Transverse colon (tissue), 4 donors: ENCODE measurements at regions not wholly inside any gene's neighbourhood (a gene's known extent, or its start where the extent isn't known, plus 50 kb on each side); places are given as distances from the start of the nearest gene placed in this dataset.

Experiments
- DNase-seq: peaks from one replicate; pipeline ENCODE4 v3.0.0-alpha.2; 2019
- H3K27ac ChIP-seq, 4 donors: fragments of 200-600 bp; sonication (generic); 2 replicates each; pipeline ENCODE4 v1.5.1; 2016 to 2018; ENCODE audit warnings: inconsistent platforms in 4 of 4
- H3K27me3 ChIP-seq: fragments of 200-600 bp; sonication (generic); 2 replicates; pipeline ENCODE4 v1.5.1; 2017; ENCODE audit warnings: inconsistent platforms
- H3K36me3 ChIP-seq, 4 donors: fragments of 200-600 bp; sonication (generic); 2 replicates each; pipeline ENCODE4 v1.5.1; 2017 to 2019; ENCODE audit warnings: inconsistent platforms in 4 of 4
- H3K4me1 ChIP-seq, 4 donors: fragments of 200-600 bp; sonication (generic); 2 replicates each; pipeline ENCODE4 v1.5.1; 2017 to 2020; ENCODE audit warnings: inconsistent platforms in 4 of 4
- H3K4me3 ChIP-seq, 4 donors: fragments of 200-600 bp; sonication (generic); 1 replicate in 1 of 4; 2 replicates in 3 of 4; pipeline versions ENCODE4 v1.5.1 to v1.6.1; 2017 to 2019; ENCODE audit warnings: inconsistent platforms in 4 of 4
- H3K9me3 ChIP-seq, 2 donors: fragments of 200-600 bp; sonication (generic); 2 replicates each; pipeline ENCODE4 v1.5.1; 2017 to 2019; ENCODE audit warnings: inconsistent platforms in 2 of 2
- EP300 ChIP-seq: sonication (generic); formaldehyde crosslinking; IDR thresholded peaks from one replicate; pipeline ENCODE4 v1.6.1; 2017; ENCODE audit warnings: antibody characterized with exemption, low read depth
- POLR2A ChIP-seq: fragments of 450-650 bp; IDR thresholded peaks from one replicate; pipeline ENCODE4 v1.6.1; 2016; ENCODE audit warnings: antibody characterized with exemption, mild to moderate bottlenecking, moderate library complexity
- POLR2AphosphoS5 ChIP-seq, 3 donors: sonication (generic); formaldehyde crosslinking; IDR thresholded peaks; one replicate each; pipeline ENCODE4 v1.6.1; 2016; ENCODE audit warnings: antibody characterized with exemption in 3 of 3
- WGBS, 2 donors: methylation state at CpG; one replicate each; pipeline ENCODE4 v1.1.5; 2018; ENCODE audit warnings: low coverage in 1 of 2; 5-methylcytosine and 5-hydroxymethylcytosine counted together
- in situ Hi-C, 4 donors: fragments of 200-750 bp; cut with MboI; loops; one replicate each; pipeline versions ENCODE4 v1.15.0 to v1.15.1; 2017; ENCODE audit warnings: low sequenced_read_pairs in 3 of 4, low pct_ligation_motif_present in 1 of 4, low pct_unique_long_range_greater_than_20kb in 1 of 4
- intact Hi-C: fragments of 100-400 bp; cut with DNase I; formaldehyde crosslinking; loops from one replicate; pipeline ENCODE4 v1.15.1; 2023; ENCODE audit warnings: low total_unique reads
- TF ChIP-seq, protein P1 (sequence below), 5 experiments: fragments of 200-600 bp in 3 of 5; fragments of 450-650 bp in 2 of 5; sonication (generic) in 3 of 5; IDR thresholded peaks; 1 replicate in 2 of 5; 2 replicates in 3 of 5; pipeline ENCODE4 v1.5.1; 2016 to 2017; ENCODE audit warnings: antibody characterized with exemption in 5 of 5, inconsistent platforms in 3 of 5, mild to moderate bottlenecking in 2 of 5, moderate library complexity in 1 of 5

- Histone ChIP-seq H3K27me3 (no peaks in the 10 kb centered on the region), H3K4me1 (no peaks in the 10 kb centered on the region), H3K36me3 (no peaks in the 10 kb centered on the region), H3K9me3 (no peaks in the 10 kb centered on the region), H3K4me3 (no peak overlapping the region), H3K27ac (no peak overlapping the region)
- in situ Hi-C loops (no loop called here), intact Hi-C loops (no loop called here)
- 51 to 55% methylated on average over 4 to 5 of the region's 5 CpGs for WGBS, 2 donors
- TF ChIP-seq, protein P1, sequence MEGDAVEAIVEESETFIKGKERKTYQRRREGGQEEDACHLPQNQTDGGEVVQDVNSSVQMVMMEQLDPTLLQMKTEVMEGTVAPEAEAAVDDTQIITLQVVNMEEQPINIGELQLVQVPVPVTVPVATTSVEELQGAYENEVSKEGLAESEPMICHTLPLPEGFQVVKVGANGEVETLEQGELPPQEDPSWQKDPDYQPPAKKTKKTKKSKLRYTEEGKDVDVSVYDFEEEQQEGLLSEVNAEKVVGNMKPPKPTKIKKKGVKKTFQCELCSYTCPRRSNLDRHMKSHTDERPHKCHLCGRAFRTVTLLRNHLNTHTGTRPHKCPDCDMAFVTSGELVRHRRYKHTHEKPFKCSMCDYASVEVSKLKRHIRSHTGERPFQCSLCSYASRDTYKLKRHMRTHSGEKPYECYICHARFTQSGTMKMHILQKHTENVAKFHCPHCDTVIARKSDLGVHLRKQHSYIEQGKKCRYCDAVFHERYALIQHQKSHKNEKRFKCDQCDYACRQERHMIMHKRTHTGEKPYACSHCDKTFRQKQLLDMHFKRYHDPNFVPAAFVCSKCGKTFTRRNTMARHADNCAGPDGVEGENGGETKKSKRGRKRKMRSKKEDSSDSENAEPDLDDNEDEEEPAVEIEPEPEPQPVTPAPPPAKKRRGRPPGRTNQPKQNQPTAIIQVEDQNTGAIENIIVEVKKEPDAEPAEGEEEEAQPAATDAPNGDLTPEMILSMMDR (IDR thresholded peaks at IDR 0.05): no peak
- TF ChIP-seq EP300 (no peak), POLR2AphosphoS5 (IDR thresholded peaks at IDR 0.05) (no peak), POLR2A (no peak)
- no peak for DNase-seq
Observed at GRCh38 chr1:170247751-170248521, 102.2 kb downstream of the NTMT2 start.

- TF ChIP-seq POLR2AphosphoS5 (IDR thresholded peaks at IDR 0.05) (no peak), POLR2A (no peak), EP300 (no peak)
- TF ChIP-seq, protein P1 (IDR thresholded peaks at IDR 0.05): no peak
- H3K4me3 ChIP-seq: no peak overlapping the region
- no peak overlapping the region for H3K27ac ChIP-seq
- H3K36me3 ChIP-seq: no peaks in the 10 kb centered on the region
- in situ Hi-C loops (no loop called here), intact Hi-C loops (no loop called here)
- DNase-seq: no peak
- no peaks in the 10 kb centered on the region for H3K4me1 ChIP-seq
- WGBS, 2 donors: 93 to 100% methylated on average over 4 to 24 of the region's 28 CpGs
- H3K27me3 ChIP-seq: no peaks in the 10 kb centered on the region
- no peaks in the 10 kb centered on the region for H3K9me3 ChIP-seq
Observed at GRCh38 chr1:170250531-170251276, 104.9 kb downstream of the NTMT2 start.

GRCh38 chr1:170252851-170253579 is 107.3 kb downstream of the NTMT2 start:
- no peak overlapping the region for H3K27ac ChIP-seq
- H3K4me1 ChIP-seq: no peaks in the 10 kb centered on the region
- no peaks in the 10 kb centered on the region for H3K27me3 ChIP-seq
- no peaks in the 10 kb centered on the region for H3K9me3 ChIP-seq
- WGBS, 2 donors: 60 to 82% methylated on average over 2 to 3 of the region's 3 CpGs
- TF ChIP-seq EP300: no peak
- TF ChIP-seq POLR2A: no peak
- TF ChIP-seq POLR2AphosphoS5 (IDR thresholded peaks at IDR 0.05): no peak
- TF ChIP-seq, protein P1 (IDR thresholded peaks at IDR 0.05): no peak
- intact Hi-C loops (no loop called here), in situ Hi-C loops (no loop called here)
- H3K36me3 ChIP-seq: no peaks in the 10 kb centered on the region
- DNase-seq: no peak
- no peak overlapping the region for H3K4me3 ChIP-seq

DNA sequence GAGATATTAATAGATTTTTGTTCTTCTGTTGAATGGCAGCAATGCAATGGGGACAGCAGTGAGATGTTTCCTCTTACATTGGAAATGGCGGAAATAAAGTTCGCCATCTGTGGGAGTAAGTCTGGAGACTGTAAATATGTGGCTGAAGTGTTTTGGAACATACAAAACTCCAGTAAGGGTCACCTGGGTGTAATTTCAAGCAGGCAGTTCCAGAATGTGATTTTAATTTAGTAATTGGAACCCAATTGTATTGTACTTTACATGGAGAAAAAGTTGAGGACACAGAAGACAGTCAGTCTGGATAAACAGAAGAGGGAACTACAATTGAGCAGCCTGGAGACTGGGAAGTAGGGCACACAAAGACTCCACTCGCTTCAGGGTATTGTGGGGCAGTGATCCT is 108.6 kb downstream of the NTMT2 start:
- no peak overlapping the region for H3K27ac ChIP-seq
- DNase-seq: no peak
- no peaks in the 10 kb centered on the region for H3K27me3 ChIP-seq
- H3K9me3 ChIP-seq: no peaks in the 10 kb centered on the region
- H3K36me3 ChIP-seq: no peaks in the 10 kb centered on the region
- 81 to 89% methylated on average over 3 of the region's 3 CpGs for WGBS, 2 donors
- TF ChIP-seq EP300 (no peak), POLR2A (no peak), POLR2AphosphoS5 (IDR thresholded peaks at IDR 0.05) (no peak)
- TF ChIP-seq, protein P1 (IDR thresholded peaks at IDR 0.05): no peak
- intact Hi-C loops (no loop called here), in situ Hi-C loops (no loop called here)
- no peaks in the 10 kb centered on the region for H3K4me1 ChIP-seq
- H3K4me3 ChIP-seq: no peak overlapping the region
